ENCODE measurements at regions not wholly inside any gene's neighbourhood (a gene's known extent, or its start where the extent isn't known, plus 50 kb on each side); places are given as distances from the start of the nearest gene placed in this dataset.
"Not testable (repeated sequence)": the region's sequence is repeated elsewhere in the genome, so short reads cannot be mapped to it uniquely, and the experiment has no call there.

DNA sequence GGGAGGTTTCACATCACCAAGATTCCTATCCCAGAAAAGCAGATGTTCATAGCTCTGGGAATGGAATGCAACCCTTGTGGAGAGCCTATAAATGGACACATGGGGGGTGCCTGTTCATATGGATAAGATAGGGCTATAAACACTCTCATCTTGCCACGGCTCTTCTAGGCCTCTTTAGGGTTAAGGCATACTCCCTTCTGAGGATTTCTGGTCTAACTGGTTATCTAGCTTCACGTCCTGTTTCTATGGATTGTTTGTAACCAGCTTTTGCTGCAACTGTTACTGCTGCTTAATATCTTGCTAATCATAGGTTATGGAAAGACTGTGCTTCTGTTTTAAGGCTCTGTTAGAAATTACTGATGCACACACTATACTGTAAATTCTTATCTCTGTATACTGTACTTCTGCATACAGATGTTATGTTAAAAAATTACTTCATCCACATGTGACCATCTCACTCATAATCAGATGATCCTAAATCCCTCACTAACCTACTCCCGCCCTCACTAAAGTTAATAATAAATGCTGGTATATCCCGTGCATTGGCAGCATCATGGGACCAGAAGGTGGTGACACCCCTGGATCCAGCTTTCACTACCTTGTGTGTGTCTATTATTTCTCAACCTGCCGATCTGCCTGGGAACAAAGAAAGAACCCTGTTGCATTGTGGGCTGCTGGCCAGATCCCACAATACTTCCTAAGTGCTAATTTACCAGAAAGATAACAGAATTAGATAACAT, 68.7 kb downstream of the PRKAB2 start:
- not testable (repeated sequence) for H3K9me3 Mint-ChIP-seq, H3K27ac Mint-ChIP-seq, H3K4me1 Mint-ChIP-seq, DNase-seq, H3K4me3 Mint-ChIP-seq, H3K36me3 Mint-ChIP-seq
- H3K27me3 Mint-ChIP-seq = peaks cover 28% of the 10 kb centered on the region
- CTCF ChIA-PET = interaction anchor here (0.7 kb wide), 1 partner anchor 51 kb away, joined by 3 read pairs; no protein-coding TSS in a partner anchor

DNA sequence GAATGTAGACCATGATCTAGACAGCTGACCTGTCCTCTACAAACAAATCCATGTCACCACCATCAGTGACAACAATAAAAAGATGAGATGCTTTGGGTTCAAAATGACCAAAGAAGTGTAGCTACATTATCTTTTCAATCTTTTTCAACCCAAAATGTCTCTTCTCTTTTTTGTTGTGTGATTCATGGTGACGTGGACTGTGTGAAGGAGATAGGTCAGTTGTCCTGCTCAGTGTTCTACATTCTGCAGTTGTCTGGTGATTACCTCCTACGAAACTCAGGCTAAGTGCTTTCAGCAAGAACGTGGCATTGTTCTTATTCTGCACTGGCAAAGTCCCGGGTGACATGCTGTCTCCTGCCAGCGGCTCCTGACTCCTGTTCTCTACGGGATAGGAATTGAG, 73.1 kb downstream of the PRKAB2 start:
- H3K4me1 Mint-ChIP-seq = peaks cover 5% of the 10 kb centered on the region
- H3K27ac Mint-ChIP-seq = no peak overlapping the region
- H3K4me3 Mint-ChIP-seq = no peak overlapping the region
- DNase-seq = no peak
- H3K9me3 Mint-ChIP-seq = no peaks in the 10 kb centered on the region
- H3K27me3 Mint-ChIP-seq = peaks cover 20% of the 10 kb centered on the region
- no peaks in the 10 kb centered on the region for H3K36me3 Mint-ChIP-seq
- CTCF ChIA-PET = no interaction called here

GRCh38 chr1:147098338-147098973, 73.8 kb downstream of the PRKAB2 start:
- CTCF ChIA-PET, H3K4me3 Mint-ChIP-seq, H3K36me3 Mint-ChIP-seq, H3K9me3 Mint-ChIP-seq, H3K4me1 Mint-ChIP-seq, H3K27ac Mint-ChIP-seq: not testable (repeated sequence)
- peaks cover 20% of the 10 kb centered on the region for H3K27me3 Mint-ChIP-seq
- DNase-seq = peak; percentile 52

GRCh38 chr1:147095691-147096090, 76.6 kb downstream of the PRKAB2 start:
- no peaks in the 10 kb centered on the region for H3K36me3 Mint-ChIP-seq

GRCh38 chr1:147091801-147092200, 80.5 kb downstream of the PRKAB2 start:
- Mint-ChIP-seq H3K9me3 (no peaks in the 10 kb centered on the region), H3K27ac (no peak overlapping the region), H3K36me3 (no peaks in the 10 kb centered on the region), H3K4me3 (no peak overlapping the region), H3K4me1 (peaks cover 13% of the 10 kb centered on the region), H3K27me3 (peaks cover 30% of the 10 kb centered on the region)
- DNase-seq = no peak
- CTCF ChIA-PET = no interaction called here

More at GRCh38 chr1:147095691-147096090, 76.6 kb downstream of the PRKAB2 start:
- peaks cover 5% of the 10 kb centered on the region for H3K4me1 Mint-ChIP-seq
- peaks cover 24% of the 10 kb centered on the region for H3K27me3 Mint-ChIP-seq
- H3K27ac Mint-ChIP-seq = no peak overlapping the region
- no peaks in the 10 kb centered on the region for H3K9me3 Mint-ChIP-seq
- no peak for DNase-seq
- H3K4me3 Mint-ChIP-seq = no peak overlapping the region
- CTCF ChIA-PET = no interaction called here

GRCh38 chr1:147089457-147089856, 82.8 kb downstream of the PRKAB2 start:
- CTCF ChIA-PET = no interaction called here
- Mint-ChIP-seq H3K27ac (no peak overlapping the region), H3K4me1 (peaks cover 19% of the 10 kb centered on the region), H3K4me3 (no peak overlapping the region), H3K9me3 (no peaks in the 10 kb centered on the region), H3K36me3 (peaks cover 2% of the 10 kb centered on the region), H3K27me3 (peaks cover 44% of the 10 kb centered on the region)
- no peak for DNase-seq

GRCh38 chr1:147086129-147086528, 86.1 kb downstream of the PRKAB2 start:
- H3K27me3 Mint-ChIP-seq = peaks cover 65% of the 10 kb centered on the region
- DNase-seq = no peak
- peaks cover 43% of the 10 kb centered on the region for H3K4me1 Mint-ChIP-seq
- CTCF ChIA-PET = no interaction called here
- H3K27ac Mint-ChIP-seq = no peak overlapping the region
- no peak overlapping the region for H3K4me3 Mint-ChIP-seq
- peaks cover 5% of the 10 kb centered on the region for H3K36me3 Mint-ChIP-seq
- H3K9me3 Mint-ChIP-seq = no peaks in the 10 kb centered on the region

- DNase-seq = peak; percentile 87
- Mint-ChIP-seq H3K9me3 (no peaks in the 10 kb centered on the region), H3K27me3 (peaks cover 71% of the 10 kb centered on the region), H3K4me3 (peak overlapping the region; percentile 91), H3K4me1 (peaks cover 56% of the 10 kb centered on the region), H3K36me3 (peaks cover 9% of the 10 kb centered on the region), H3K27ac (peak overlapping the region; percentile 100)
- CTCF ChIA-PET = no interaction called here
Observed at GRCh38 chr1:147084273-147085096, 87.8 kb downstream of the PRKAB2 start.

DNA sequence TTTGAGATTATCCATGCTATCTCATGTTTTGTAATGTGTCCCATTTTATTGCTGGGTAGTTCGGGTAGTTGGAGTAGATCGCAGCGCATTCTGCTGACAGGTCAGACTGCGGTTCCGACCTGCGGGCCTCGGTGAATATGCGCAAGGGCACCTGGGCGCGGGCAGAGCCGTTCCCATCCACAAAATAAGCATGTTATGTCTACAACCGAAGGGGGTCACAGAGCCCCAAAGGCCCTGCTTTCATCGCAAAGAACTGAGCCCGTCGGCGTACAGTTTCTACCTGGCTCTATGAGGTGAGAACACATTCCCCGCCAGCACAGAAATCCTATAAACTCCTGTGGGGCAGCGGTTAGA, 88.4 kb downstream of the PRKAB2 start:
- CTCF ChIA-PET = no interaction called here
- Mint-ChIP-seq H3K27me3 (peaks cover 73% of the 10 kb centered on the region), H3K9me3 (no peaks in the 10 kb centered on the region), H3K4me1 (peaks cover 57% of the 10 kb centered on the region), H3K27ac (peak overlapping the region; percentile 100), H3K4me3 (peak overlapping the region; percentile 91), H3K36me3 (peaks cover 9% of the 10 kb centered on the region)
- DNase-seq = no peak

- Mint-ChIP-seq H3K4me3 (peak overlapping the region; percentile 70), H3K27me3 (peaks cover 92% of the 10 kb centered on the region), H3K4me1 (peaks cover 57% of the 10 kb centered on the region), H3K9me3 (peaks cover 2% of the 10 kb centered on the region), H3K36me3 (peaks cover 13% of the 10 kb centered on the region), H3K27ac (peak overlapping the region; percentile 39)
- CTCF ChIA-PET = interaction anchor here (0.7 to 1.2 kb wide), 3 partner anchors 13 to 162 kb away, joined by 3 to 5 read pairs (median 4); no protein-coding TSS in a partner anchor
- DNase-seq = no peak
Observed at GRCh38 chr1:147080671-147081394, 91.4 kb downstream of the PRKAB2 start.

- CTCF ChIA-PET = interaction anchor here (0.7 to 1.2 kb wide), 3 partner anchors 14 to 163 kb away, joined by 3 to 5 read pairs (median 4); no protein-coding TSS in a partner anchor
- Mint-ChIP-seq H3K36me3 (peaks cover 13% of the 10 kb centered on the region), H3K9me3 (peaks cover 2% of the 10 kb centered on the region), H3K27ac (peak overlapping the region; percentile 42), H3K27me3 (peaks cover 96% of the 10 kb centered on the region), H3K4me1 (peaks cover 57% of the 10 kb centered on the region), H3K4me3 (peak overlapping the region; percentile 70)
- peak; percentile 37 for DNase-seq
Observed at GRCh38 chr1:147080006-147080661, 92.1 kb downstream of the PRKAB2 start.

GRCh38 chr1:147079400-147080005, 92.8 kb downstream of the PRKAB2 start:
- peak overlapping the region; percentile 70 for H3K4me3 Mint-ChIP-seq
- peaks cover 2% of the 10 kb centered on the region for H3K9me3 Mint-ChIP-seq
- DNase-seq = peak; percentile 28
- CTCF ChIA-PET = interaction anchor here (0.7 to 1.2 kb wide), 2 partner anchors 163 to 164 kb away, joined by 3 to 5 read pairs; no protein-coding TSS in a partner anchor
- peaks cover 11% of the 10 kb centered on the region for H3K36me3 Mint-ChIP-seq
- H3K27ac Mint-ChIP-seq = peak overlapping the region; percentile 19
- H3K27me3 Mint-ChIP-seq = peaks cover 96% of the 10 kb centered on the region
- H3K4me1 Mint-ChIP-seq = peaks cover 51% of the 10 kb centered on the region
